ENCODE measurements at regions not wholly inside any gene's neighbourhood (a gene's known extent, or its start where the extent isn't known, plus 50 kb on each side); places are given as distances from the start of the nearest gene placed in this dataset.

GRCh38 chr13:80757694-80758093 is 416.8 kb upstream of the SPRY2 start:
- no peaks in the 10 kb centered on the region for H3K9me3 ChIP-seq (ENCODE audit: control insufficient read depth in 3 of 3, low read length in 3 of 3)
- H3K4me1 ChIP-seq (ENCODE audit: control insufficient read depth in 3 of 3, insufficient read depth in 3 of 3, low read length in 3 of 3), result peaks cover 0 to 4% (median 0%) of the 10 kb centered on the region in 3 donors
- no peak overlapping the region for H3K9ac ChIP-seq (ENCODE audit: low read depth in 1 of 3, low read length in 3 of 3)
- no peak overlapping the region for H3K27ac ChIP-seq (ENCODE audit: low read depth, low read length)
- no peak overlapping the region for H3K4me3 ChIP-seq (ENCODE audit: low read length in 3 of 3)
- H3K36me3 ChIP-seq (ENCODE audit: control insufficient read depth in 3 of 3, insufficient read depth in 3 of 3, low read length in 3 of 3), result no peaks in the 10 kb centered on the region
- H3K27me3 ChIP-seq (ENCODE audit: control insufficient read depth in 3 of 3, insufficient read depth in 3 of 3, low read length in 3 of 3), result no peaks in the 10 kb centered on the region

- Histone ChIP-seq H3K27ac (ENCODE audit: low read depth, low read length) (no peak overlapping the region), H3K9ac (ENCODE audit: low read depth in 1 of 3, low read length in 3 of 3) (no peak overlapping the region), H3K27me3 (ENCODE audit: control insufficient read depth in 3 of 3, insufficient read depth in 3 of 3, low read length in 3 of 3) (no peaks in the 10 kb centered on the region), H3K4me1 (ENCODE audit: control insufficient read depth in 3 of 3, insufficient read depth in 3 of 3, low read length in 3 of 3) (peaks cover 0 to 4% (median 0%) of the 10 kb centered on the region in 3 donors), H3K4me3 (ENCODE audit: low read length in 3 of 3) (no peak overlapping the region), H3K9me3 (ENCODE audit: control insufficient read depth in 3 of 3, low read length in 3 of 3) (no peaks in the 10 kb centered on the region), H3K36me3 (ENCODE audit: control insufficient read depth in 3 of 3, insufficient read depth in 3 of 3, low read length in 3 of 3) (no peaks in the 10 kb centered on the region)
These were observed 415.0 kb upstream of the SPRY2 start for GRCh38 chr13:80755910-80756309.

GRCh38 chr13:80754441-80754840 is 413.5 kb upstream of the SPRY2 start:
- no peaks in the 10 kb centered on the region for H3K36me3 ChIP-seq (ENCODE audit: control insufficient read depth in 3 of 3, insufficient read depth in 3 of 3, low read length in 3 of 3)
- no peaks in the 10 kb centered on the region for H3K27me3 ChIP-seq (ENCODE audit: control insufficient read depth in 3 of 3, insufficient read depth in 3 of 3, low read length in 3 of 3)
- no peak overlapping the region for H3K4me3 ChIP-seq (ENCODE audit: low read length in 3 of 3)
- H3K4me1 ChIP-seq (ENCODE audit: control insufficient read depth in 3 of 3, insufficient read depth in 3 of 3, low read length in 3 of 3), result peaks cover 0 to 4% (median 0%) of the 10 kb centered on the region in 3 donors
- no peak overlapping the region for H3K9ac ChIP-seq (ENCODE audit: low read depth in 1 of 3, low read length in 3 of 3)
- no peak overlapping the region for H3K27ac ChIP-seq (ENCODE audit: low read depth, low read length)
- no peaks in the 10 kb centered on the region for H3K9me3 ChIP-seq (ENCODE audit: control insufficient read depth in 3 of 3, low read length in 3 of 3)

DNA sequence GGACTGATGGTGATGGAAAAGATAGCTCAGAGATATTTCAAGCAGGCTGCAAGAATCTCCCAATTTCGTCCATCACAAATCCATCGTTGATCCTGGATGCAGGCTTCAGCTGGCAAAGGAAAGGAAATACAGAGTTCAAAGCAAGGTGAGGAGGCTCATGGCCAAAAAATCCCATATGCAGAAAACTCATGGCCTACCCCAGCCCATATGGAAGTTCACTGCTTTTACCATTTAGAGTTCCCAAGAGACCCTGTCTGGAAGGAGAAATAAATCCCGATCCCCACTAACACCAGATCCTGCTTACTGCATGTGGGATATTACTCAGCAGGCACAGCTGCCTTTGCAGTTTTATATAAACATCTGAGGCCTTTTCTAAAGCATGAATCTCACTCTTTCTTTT is 412.9 kb upstream of the SPRY2 start:
- no peak overlapping the region for H3K4me3 ChIP-seq (ENCODE audit: low read length in 3 of 3)
- no peak overlapping the region for H3K9ac ChIP-seq (ENCODE audit: low read depth in 1 of 3, low read length in 3 of 3)
- no peaks in the 10 kb centered on the region for H3K27me3 ChIP-seq (ENCODE audit: control insufficient read depth in 3 of 3, insufficient read depth in 3 of 3, low read length in 3 of 3)
- H3K9me3 ChIP-seq (ENCODE audit: control insufficient read depth in 3 of 3, low read length in 3 of 3), result no peaks in the 10 kb centered on the region
- no peak overlapping the region for H3K27ac ChIP-seq (ENCODE audit: low read depth, low read length)
- H3K4me1 ChIP-seq (ENCODE audit: control insufficient read depth in 3 of 3, insufficient read depth in 3 of 3, low read length in 3 of 3), result peaks cover 0 to 4% (median 0%) of the 10 kb centered on the region in 3 donors
- no peaks in the 10 kb centered on the region for H3K36me3 ChIP-seq (ENCODE audit: control insufficient read depth in 3 of 3, insufficient read depth in 3 of 3, low read length in 3 of 3)

DNA sequence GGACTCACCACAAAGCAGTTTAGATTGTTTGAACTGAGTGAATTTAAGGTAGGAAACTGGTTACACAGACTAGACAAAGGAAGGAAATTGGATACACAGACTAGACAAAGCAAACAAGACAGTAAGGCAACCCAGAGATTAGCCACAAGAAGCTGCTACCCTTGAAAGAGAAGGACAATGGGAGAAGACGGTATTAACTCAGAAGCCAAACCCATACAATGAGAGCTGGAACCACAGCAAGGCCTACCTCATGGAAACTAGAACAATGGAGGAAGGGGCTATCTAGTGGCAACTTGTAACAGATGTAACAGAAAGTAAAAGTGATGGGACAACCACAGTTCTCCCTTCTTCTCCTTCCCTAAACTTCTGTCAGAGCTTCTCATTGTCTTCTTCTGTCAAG is 410.9 kb upstream of the SPRY2 start:
- no peaks in the 10 kb centered on the region for H3K36me3 ChIP-seq (ENCODE audit: control insufficient read depth in 3 of 3, insufficient read depth in 3 of 3, low read length in 3 of 3)
- peaks cover 0 to 4% (median 0%) of the 10 kb centered on the region in 3 donors for H3K4me1 ChIP-seq (ENCODE audit: control insufficient read depth in 3 of 3, insufficient read depth in 3 of 3, low read length in 3 of 3)
- no peak overlapping the region for H3K27ac ChIP-seq (ENCODE audit: low read depth, low read length)
- no peaks in the 10 kb centered on the region for H3K9me3 ChIP-seq (ENCODE audit: control insufficient read depth in 3 of 3, low read length in 3 of 3)
- no peak overlapping the region for H3K4me3 ChIP-seq (ENCODE audit: low read length in 3 of 3)
- H3K27me3 ChIP-seq (ENCODE audit: control insufficient read depth in 3 of 3, insufficient read depth in 3 of 3, low read length in 3 of 3), result no peaks in the 10 kb centered on the region
- H3K9ac ChIP-seq (ENCODE audit: low read depth in 1 of 3, low read length in 3 of 3), result no peak overlapping the region

GRCh38 chr13:80744147-80744914 is 403.4 kb upstream of the SPRY2 start:
- H3K9me3 ChIP-seq (ENCODE audit: control insufficient read depth in 3 of 3, low read length in 3 of 3), result no peaks in the 10 kb centered on the region
- no peaks in the 10 kb centered on the region for H3K27me3 ChIP-seq (ENCODE audit: control insufficient read depth in 3 of 3, insufficient read depth in 3 of 3, low read length in 3 of 3)
- H3K9ac ChIP-seq (ENCODE audit: low read depth in 1 of 3, low read length in 3 of 3), result no peak overlapping the region
- H3K4me3 ChIP-seq (ENCODE audit: low read length in 3 of 3), result no peak overlapping the region
- H3K4me1 ChIP-seq (ENCODE audit: control insufficient read depth in 3 of 3, insufficient read depth in 3 of 3, low read length in 3 of 3), result no peaks in the 10 kb centered on the region
- H3K27ac ChIP-seq (ENCODE audit: low read depth, low read length), result no peak overlapping the region
- H3K36me3 ChIP-seq (ENCODE audit: control insufficient read depth in 3 of 3, insufficient read depth in 3 of 3, low read length in 3 of 3), result no peaks in the 10 kb centered on the region

- Histone ChIP-seq H3K9me3 (ENCODE audit: control insufficient read depth in 3 of 3, low read length in 3 of 3) (peaks cover 0 to 3% (median 0%) of the 10 kb centered on the region in 3 donors), H3K4me1 (ENCODE audit: control insufficient read depth in 3 of 3, insufficient read depth in 3 of 3, low read length in 3 of 3) (no peaks in the 10 kb centered on the region), H3K4me3 (ENCODE audit: low read length in 3 of 3) (no peak overlapping the region), H3K27ac (ENCODE audit: low read depth, low read length) (no peak overlapping the region), H3K36me3 (ENCODE audit: control insufficient read depth in 3 of 3, insufficient read depth in 3 of 3, low read length in 3 of 3) (no peaks in the 10 kb centered on the region), H3K9ac (ENCODE audit: low read depth in 1 of 3, low read length in 3 of 3) (no peak overlapping the region), H3K27me3 (ENCODE audit: control insufficient read depth in 3 of 3, insufficient read depth in 3 of 3, low read length in 3 of 3) (no peaks in the 10 kb centered on the region)
These were observed 401.1 kb upstream of the SPRY2 start for GRCh38 chr13:80742033-80742432.

DNA sequence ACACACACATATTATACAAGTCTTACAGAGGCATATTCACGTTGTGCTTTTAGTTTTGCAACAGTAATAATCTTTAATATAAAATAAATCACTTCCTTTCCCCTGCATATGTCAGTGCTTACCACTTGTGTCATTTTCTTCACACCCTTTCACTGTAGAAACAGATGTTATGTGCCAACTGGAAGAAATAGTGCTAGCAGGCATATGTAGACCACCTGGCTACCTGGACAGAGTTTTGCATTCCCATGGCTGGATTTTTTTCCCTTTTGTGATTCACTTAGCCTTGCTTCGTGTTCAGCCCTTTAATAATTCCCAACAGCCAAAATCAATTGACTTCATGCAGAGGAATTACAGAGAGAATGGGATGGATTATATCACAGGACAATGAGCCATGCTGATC is 399.1 kb upstream of the SPRY2 start:
- no peaks in the 10 kb centered on the region for H3K36me3 ChIP-seq (ENCODE audit: control insufficient read depth in 3 of 3, insufficient read depth in 3 of 3, low read length in 3 of 3)
- no peak overlapping the region for H3K4me3 ChIP-seq (ENCODE audit: low read length in 3 of 3)
- H3K9me3 ChIP-seq (ENCODE audit: control insufficient read depth in 3 of 3, low read length in 3 of 3), result peaks cover 0 to 3% (median 0%) of the 10 kb centered on the region in 3 donors
- H3K27ac ChIP-seq (ENCODE audit: low read depth, low read length), result no peak overlapping the region
- no peak overlapping the region for H3K9ac ChIP-seq (ENCODE audit: low read depth in 1 of 3, low read length in 3 of 3)
- H3K27me3 ChIP-seq (ENCODE audit: control insufficient read depth in 3 of 3, insufficient read depth in 3 of 3, low read length in 3 of 3), result no peaks in the 10 kb centered on the region
- H3K4me1 ChIP-seq (ENCODE audit: control insufficient read depth in 3 of 3, insufficient read depth in 3 of 3, low read length in 3 of 3), result no peaks in the 10 kb centered on the region

- no peak overlapping the region for H3K9ac ChIP-seq (ENCODE audit: low read depth in 1 of 3, low read length in 3 of 3)
- H3K9me3 ChIP-seq (ENCODE audit: control insufficient read depth in 3 of 3, low read length in 3 of 3), result peaks cover 0 to 3% (median 0%) of the 10 kb centered on the region in 3 donors
- no peaks in the 10 kb centered on the region for H3K27me3 ChIP-seq (ENCODE audit: control insufficient read depth in 3 of 3, insufficient read depth in 3 of 3, low read length in 3 of 3)
- H3K27ac ChIP-seq (ENCODE audit: low read depth, low read length), result no peak overlapping the region
- H3K4me1 ChIP-seq (ENCODE audit: control insufficient read depth in 3 of 3, insufficient read depth in 3 of 3, low read length in 3 of 3), result no peaks in the 10 kb centered on the region
- H3K36me3 ChIP-seq (ENCODE audit: control insufficient read depth in 3 of 3, insufficient read depth in 3 of 3, low read length in 3 of 3), result no peaks in the 10 kb centered on the region
- no peak overlapping the region for H3K4me3 ChIP-seq (ENCODE audit: low read length in 3 of 3)
These were observed 396.6 kb upstream of the SPRY2 start for GRCh38 chr13:80737513-80737912.

GRCh38 chr13:80727321-80727975 is 386.5 kb upstream of the SPRY2 start:
- Histone ChIP-seq H3K9ac (ENCODE audit: low read depth in 1 of 3, low read length in 3 of 3) (no peak overlapping the region), H3K27ac (ENCODE audit: low read depth, low read length) (no peak overlapping the region), H3K27me3 (ENCODE audit: control insufficient read depth in 3 of 3, insufficient read depth in 3 of 3, low read length in 3 of 3) (no peaks in the 10 kb centered on the region), H3K9me3 (ENCODE audit: control insufficient read depth in 3 of 3, low read length in 3 of 3) (no peaks in the 10 kb centered on the region), H3K4me3 (ENCODE audit: low read length in 3 of 3) (no peak overlapping the region), H3K36me3 (ENCODE audit: control insufficient read depth in 3 of 3, insufficient read depth in 3 of 3, low read length in 3 of 3) (no peaks in the 10 kb centered on the region), H3K4me1 (ENCODE audit: control insufficient read depth in 3 of 3, insufficient read depth in 3 of 3, low read length in 3 of 3) (no peaks in the 10 kb centered on the region)
